ENCODE measurements at regions not wholly inside any gene's neighbourhood (a gene's known extent, or its start where the extent isn't known, plus 50 kb on each side); places are given as distances from the start of the nearest gene placed in this dataset.

GRCh38 chr14:100468557-100468956 lies 118.7 kb downstream of the BEGAIN start:
- Histone ChIP-seq H3K4me3 (ENCODE audit: low read length) (no peak overlapping the region), H3K4me1 (ENCODE audit: control insufficient read depth, insufficient read depth, low read length) (peaks cover 8% of the 10 kb centered on the region), H3K27me3 (ENCODE audit: control insufficient read depth, insufficient read depth, low read length) (no peaks in the 10 kb centered on the region), H3K9ac (ENCODE audit: low read length) (no peak overlapping the region), H3K9me3 (ENCODE audit: control insufficient read depth, low read length) (no peaks in the 10 kb centered on the region), H3K36me3 (ENCODE audit: control insufficient read depth, insufficient read depth, low read length) (no peaks in the 10 kb centered on the region)

- no peaks in the 10 kb centered on the region for H3K27me3 ChIP-seq (ENCODE audit: control insufficient read depth, insufficient read depth, low read length)
These were observed 117.3 kb downstream of the BEGAIN start for GRCh38 chr14:100469632-100470522.

DNA sequence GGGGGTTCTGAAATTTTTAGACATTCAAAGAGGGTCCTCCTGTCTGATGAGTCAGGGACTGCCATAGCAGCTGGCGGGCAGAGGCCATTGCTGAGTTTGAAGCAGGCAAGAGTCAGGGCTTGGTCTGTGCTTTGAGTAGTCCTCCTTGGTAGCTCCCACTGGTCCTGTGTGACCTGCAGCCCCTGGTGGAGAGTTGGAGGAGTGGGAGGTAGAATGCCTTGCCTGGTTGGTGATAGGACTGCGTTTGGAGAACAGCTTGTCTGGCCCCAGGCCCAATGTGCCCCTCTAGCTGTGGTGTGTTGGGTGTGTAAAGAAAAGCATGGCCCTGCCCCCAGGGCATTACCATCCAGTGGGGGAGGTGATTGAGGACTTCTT lies 116.7 kb downstream of the BEGAIN start:
- H3K27me3 ChIP-seq (ENCODE audit: control insufficient read depth, insufficient read depth, low read length) = no peaks in the 10 kb centered on the region
- no peaks in the 10 kb centered on the region for H3K36me3 ChIP-seq (ENCODE audit: control insufficient read depth, insufficient read depth, low read length)
- no peaks in the 10 kb centered on the region for H3K9me3 ChIP-seq (ENCODE audit: control insufficient read depth, low read length)
- H3K4me3 ChIP-seq (ENCODE audit: low read length) = no peak overlapping the region
- peaks cover 8% of the 10 kb centered on the region for H3K4me1 ChIP-seq (ENCODE audit: control insufficient read depth, insufficient read depth, low read length)
- no peak overlapping the region for H3K9ac ChIP-seq (ENCODE audit: low read length)

More at GRCh38 chr14:100469632-100470522, 117.3 kb downstream of the BEGAIN start:
- Histone ChIP-seq H3K9ac (ENCODE audit: low read length) (no peak overlapping the region), H3K36me3 (ENCODE audit: control insufficient read depth, insufficient read depth, low read length) (no peaks in the 10 kb centered on the region), H3K9me3 (ENCODE audit: control insufficient read depth, low read length) (no peaks in the 10 kb centered on the region), H3K4me3 (ENCODE audit: low read length) (no peak overlapping the region), H3K4me1 (ENCODE audit: control insufficient read depth, insufficient read depth, low read length) (peaks cover 8% of the 10 kb centered on the region)

DNA sequence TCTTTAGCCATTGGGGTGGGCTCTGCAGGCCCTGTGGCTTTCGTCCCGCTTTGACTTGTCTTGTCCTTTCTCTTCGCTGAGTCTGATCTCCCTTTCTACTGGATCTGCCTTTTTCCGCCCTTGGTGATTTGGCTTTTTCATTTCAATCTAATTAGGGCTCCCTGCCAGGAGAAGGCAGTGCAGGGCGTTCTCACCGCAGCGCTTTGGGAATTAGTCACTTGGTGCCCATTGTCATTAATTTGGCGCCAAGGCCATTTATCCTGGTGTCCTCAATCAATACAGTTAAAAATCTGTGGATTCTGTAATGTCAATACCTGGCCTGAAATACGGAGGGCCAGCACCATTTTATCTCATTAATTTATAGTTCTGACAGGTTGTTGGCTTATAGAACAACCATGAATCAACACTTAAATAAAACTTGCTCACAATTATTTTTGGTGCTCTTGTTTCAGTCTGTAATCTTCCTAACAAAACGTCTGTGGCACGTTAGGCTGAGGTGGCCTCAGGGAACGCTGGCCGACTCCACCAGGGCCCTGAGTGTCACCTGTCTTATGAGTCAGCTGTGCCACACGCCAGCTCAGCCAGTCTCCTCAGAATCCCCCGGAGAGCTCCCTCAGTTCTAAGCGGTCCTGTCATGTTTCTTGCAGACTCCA lies 115.7 kb downstream of the BEGAIN start:
- Histone ChIP-seq H3K4me1 (ENCODE audit: control insufficient read depth, insufficient read depth, low read length) (peaks cover 16% of the 10 kb centered on the region), H3K4me3 (ENCODE audit: low read length) (no peak overlapping the region), H3K36me3 (ENCODE audit: control insufficient read depth, insufficient read depth, low read length) (no peaks in the 10 kb centered on the region), H3K9me3 (ENCODE audit: control insufficient read depth, low read length) (no peaks in the 10 kb centered on the region), H3K9ac (ENCODE audit: low read length) (no peak overlapping the region), H3K27me3 (ENCODE audit: control insufficient read depth, insufficient read depth, low read length) (no peaks in the 10 kb centered on the region)

GRCh38 chr14:100472094-100472455 lies 115.1 kb downstream of the BEGAIN start:
- Histone ChIP-seq H3K9me3 (ENCODE audit: control insufficient read depth, low read length) (no peaks in the 10 kb centered on the region), H3K4me3 (ENCODE audit: low read length) (no peak overlapping the region), H3K27me3 (ENCODE audit: control insufficient read depth, insufficient read depth, low read length) (no peaks in the 10 kb centered on the region), H3K9ac (ENCODE audit: low read length) (no peak overlapping the region), H3K36me3 (ENCODE audit: control insufficient read depth, insufficient read depth, low read length) (no peaks in the 10 kb centered on the region), H3K4me1 (ENCODE audit: control insufficient read depth, insufficient read depth, low read length) (peaks cover 21% of the 10 kb centered on the region)

GRCh38 chr14:100472491-100472890 lies 114.7 kb downstream of the BEGAIN start:
- Histone ChIP-seq H3K9me3 (ENCODE audit: control insufficient read depth, low read length) (no peaks in the 10 kb centered on the region), H3K27me3 (ENCODE audit: control insufficient read depth, insufficient read depth, low read length) (no peaks in the 10 kb centered on the region), H3K4me1 (ENCODE audit: control insufficient read depth, insufficient read depth, low read length) (peaks cover 21% of the 10 kb centered on the region), H3K4me3 (ENCODE audit: low read length) (no peak overlapping the region), H3K9ac (ENCODE audit: low read length) (no peak overlapping the region), H3K36me3 (ENCODE audit: control insufficient read depth, insufficient read depth, low read length) (no peaks in the 10 kb centered on the region)

GRCh38 chr14:100473249-100473648 lies 114.0 kb downstream of the BEGAIN start:
- peaks cover 21% of the 10 kb centered on the region for H3K4me1 ChIP-seq (ENCODE audit: control insufficient read depth, insufficient read depth, low read length)
- H3K9me3 ChIP-seq (ENCODE audit: control insufficient read depth, low read length) = no peaks in the 10 kb centered on the region
- no peak overlapping the region for H3K9ac ChIP-seq (ENCODE audit: low read length)
- no peaks in the 10 kb centered on the region for H3K36me3 ChIP-seq (ENCODE audit: control insufficient read depth, insufficient read depth, low read length)
- no peaks in the 10 kb centered on the region for H3K27me3 ChIP-seq (ENCODE audit: control insufficient read depth, insufficient read depth, low read length)
- H3K4me3 ChIP-seq (ENCODE audit: low read length) = no peak overlapping the region

DNA sequence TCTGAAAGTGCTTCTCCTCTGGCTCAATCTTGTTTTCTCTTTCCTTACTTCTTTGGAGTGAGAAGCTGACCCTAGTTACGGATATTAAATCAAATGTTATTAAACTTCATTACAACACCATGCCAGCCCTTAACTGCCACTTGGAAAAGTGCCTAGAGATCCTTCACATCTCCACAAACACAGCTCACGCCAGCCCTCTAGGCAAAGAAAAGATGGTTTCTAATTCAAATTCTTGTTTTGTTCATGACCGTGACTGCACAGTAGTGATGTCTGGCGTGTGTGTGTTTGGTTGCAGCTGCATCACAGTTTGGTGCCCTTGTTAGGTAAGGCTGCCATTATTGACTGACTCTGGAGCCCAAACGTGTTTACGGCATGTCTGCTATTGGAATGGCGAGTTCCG lies 113.0 kb downstream of the BEGAIN start:
- H3K36me3 ChIP-seq (ENCODE audit: control insufficient read depth, insufficient read depth, low read length) = no peaks in the 10 kb centered on the region
- no peaks in the 10 kb centered on the region for H3K27me3 ChIP-seq (ENCODE audit: control insufficient read depth, insufficient read depth, low read length)
- peaks cover 21% of the 10 kb centered on the region for H3K4me1 ChIP-seq (ENCODE audit: control insufficient read depth, insufficient read depth, low read length)
- no peaks in the 10 kb centered on the region for H3K9me3 ChIP-seq (ENCODE audit: control insufficient read depth, low read length)
- H3K9ac ChIP-seq (ENCODE audit: low read length) = no peak overlapping the region
- no peak overlapping the region for H3K4me3 ChIP-seq (ENCODE audit: low read length)

DNA sequence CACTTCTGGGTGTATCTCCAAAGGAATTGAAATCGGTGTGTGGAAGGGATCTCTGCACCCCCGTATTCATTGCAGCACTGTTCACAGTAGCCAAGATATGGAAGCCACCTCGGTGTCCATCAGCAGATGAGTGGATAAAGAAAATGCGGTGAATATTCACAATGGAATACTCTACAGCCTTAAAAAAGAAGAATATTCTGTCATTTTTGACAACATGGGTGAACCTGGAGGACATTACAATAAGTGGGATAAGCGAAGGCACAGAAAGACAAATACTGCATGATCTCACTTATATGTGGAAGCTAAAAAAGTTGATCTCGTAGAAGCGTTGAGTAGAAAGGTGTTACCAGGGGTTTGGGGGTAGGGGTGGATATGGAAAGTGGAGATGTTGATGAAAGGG lies 111.9 kb downstream of the BEGAIN start:
- no peaks in the 10 kb centered on the region for H3K36me3 ChIP-seq (ENCODE audit: control insufficient read depth, insufficient read depth, low read length)

GRCh38 chr14:100476012-100476822 lies 111.0 kb downstream of the BEGAIN start:
- Histone ChIP-seq H3K9ac (ENCODE audit: low read length) (no peak overlapping the region), H3K9me3 (ENCODE audit: control insufficient read depth, low read length) (no peaks in the 10 kb centered on the region), H3K27me3 (ENCODE audit: control insufficient read depth, insufficient read depth, low read length) (no peaks in the 10 kb centered on the region), H3K4me3 (ENCODE audit: low read length) (no peak overlapping the region), H3K36me3 (ENCODE audit: control insufficient read depth, insufficient read depth, low read length) (no peaks in the 10 kb centered on the region), H3K4me1 (ENCODE audit: control insufficient read depth, insufficient read depth, low read length) (peaks cover 21% of the 10 kb centered on the region)

More for the DNA sequence above, 111.9 kb downstream of the BEGAIN start:
- H3K4me1 ChIP-seq (ENCODE audit: control insufficient read depth, insufficient read depth, low read length) = peaks cover 21% of the 10 kb centered on the region
- H3K9me3 ChIP-seq (ENCODE audit: control insufficient read depth, low read length) = no peaks in the 10 kb centered on the region
- H3K9ac ChIP-seq (ENCODE audit: low read length) = no peak overlapping the region
- no peak overlapping the region for H3K4me3 ChIP-seq (ENCODE audit: low read length)
- no peaks in the 10 kb centered on the region for H3K27me3 ChIP-seq (ENCODE audit: control insufficient read depth, insufficient read depth, low read length)

- H3K9ac ChIP-seq (ENCODE audit: low read length) = no peak overlapping the region
- H3K4me3 ChIP-seq (ENCODE audit: low read length) = no peak overlapping the region
- H3K4me1 ChIP-seq (ENCODE audit: control insufficient read depth, insufficient read depth, low read length) = no peaks in the 10 kb centered on the region
- H3K9me3 ChIP-seq (ENCODE audit: control insufficient read depth, low read length) = no peaks in the 10 kb centered on the region
- no peaks in the 10 kb centered on the region for H3K36me3 ChIP-seq (ENCODE audit: control insufficient read depth, insufficient read depth, low read length)
- H3K27me3 ChIP-seq (ENCODE audit: control insufficient read depth, insufficient read depth, low read length) = no peaks in the 10 kb centered on the region
These were observed 102.5 kb downstream of the BEGAIN start for GRCh38 chr14:100484531-100485267.
